GM12878 (cell line): ENCODE measurements at regions not wholly inside any gene's neighbourhood (a gene's known extent, or its start where the extent isn't known, plus 50 kb on each side); places are given as distances from the start of the nearest gene placed in this dataset.

ENCODE experiments used
- CBFB ChIP-seq: IDR thresholded peaks from 2 replicates; pipeline ENCODE4 v1.6.1; 2016; ENCODE audit warnings: antibody characterized with exemption, low read depth
- HDAC2 ChIP-seq: fragments of 200-600 bp; sonication (generic); IDR thresholded peaks from 2 replicates; pipeline ENCODE4 v1.6.1; 2017
- IRF5 ChIP-seq: fragments of 450-650 bp; IDR thresholded peaks from 2 replicates; pipeline ENCODE4 v1.6.1; 2017; ENCODE audit warnings: borderline replicate concordance
- JUND ChIP-seq: IDR thresholded peaks from 2 replicates; pipeline ENCODE4 v1.6.1; 2012; ENCODE audit warnings: low read depth, mild to moderate bottlenecking, low read length, improper control_type of control experiment, moderate library complexity
- NFYB ChIP-seq: IDR thresholded peaks from 2 replicates; pipeline ENCODE4 v1.6.1; 2011; ENCODE audit warnings: low read depth, mild to moderate bottlenecking, low read length, improper control_type of control experiment, moderate library complexity; ENCODE audit not compliant: insufficient read depth
- POLR2AphosphoS5 ChIP-seq: IDR thresholded peaks from 2 replicates; pipeline ENCODE4 v1.6.1; 2011; ENCODE audit warnings: mild to moderate bottlenecking, low read length, inconsistent platforms
- RBBP5 ChIP-seq: fragments of 200-600 bp; sonication (generic); conservative IDR thresholded peaks from 2 replicates; pipeline ENCODE4 v1.6.1; 2016
- SP1 ChIP-seq: IDR thresholded peaks from one replicate; pipeline ENCODE4 v1.6.1; 2011; ENCODE audit warnings: low read depth, low read length
- ZBTB33 ChIP-seq: fragments of 450-650 bp; IDR thresholded peaks from 2 replicates; pipeline ENCODE4 v1.6.1; 2017; ENCODE audit warnings: mild to moderate bottlenecking
- TF ChIP-seq, protein P1 (sequence below): IDR thresholded peaks from 2 replicates; pipeline ENCODE4 v1.6.1; 2011; ENCODE audit warnings: borderline replicate concordance, low read depth, mild to moderate bottlenecking, moderate library complexity, mixed read lengths, low read length; ENCODE audit not compliant: insufficient read depth; ENCODE audit errors: extremely low read length
- TF ChIP-seq, protein P2 (sequence below): IDR thresholded peaks from 2 replicates; pipeline ENCODE4 v1.6.1; 2012; ENCODE audit warnings: mild to moderate bottlenecking, low read depth, low read length
- TF ChIP-seq, protein P3 (sequence below), 3 experiments: IDR thresholded peaks in 2 of 3; conservative IDR thresholded peaks in 1 of 3; 2 replicates each; pipeline ENCODE4 v1.5.1; 2011; ENCODE audit warnings: low read depth in 3 of 3, low read length in 3 of 3, mild to moderate bottlenecking in 3 of 3, control low read depth in 2 of 3, moderate library complexity in 2 of 3, inconsistent platforms in 1 of 3, mixed read lengths in 1 of 3; ENCODE audit not compliant: control insufficient read depth in 2 of 3, insufficient read depth in 1 of 3; ENCODE audit errors: extremely low read depth in 1 of 3

- TF ChIP-seq SP1, result no peak
- TF ChIP-seq HDAC2, result no peak
- TF ChIP-seq, protein P1, sequence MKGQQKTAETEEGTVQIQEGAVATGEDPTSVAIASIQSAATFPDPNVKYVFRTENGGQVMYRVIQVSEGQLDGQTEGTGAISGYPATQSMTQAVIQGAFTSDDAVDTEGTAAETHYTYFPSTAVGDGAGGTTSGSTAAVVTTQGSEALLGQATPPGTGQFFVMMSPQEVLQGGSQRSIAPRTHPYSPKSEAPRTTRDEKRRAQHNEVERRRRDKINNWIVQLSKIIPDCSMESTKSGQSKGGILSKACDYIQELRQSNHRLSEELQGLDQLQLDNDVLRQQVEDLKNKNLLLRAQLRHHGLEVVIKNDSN, result no peak
- TF ChIP-seq NFYB, result no peak
- no peak for TF ChIP-seq CBFB
- TF ChIP-seq, protein P2, sequence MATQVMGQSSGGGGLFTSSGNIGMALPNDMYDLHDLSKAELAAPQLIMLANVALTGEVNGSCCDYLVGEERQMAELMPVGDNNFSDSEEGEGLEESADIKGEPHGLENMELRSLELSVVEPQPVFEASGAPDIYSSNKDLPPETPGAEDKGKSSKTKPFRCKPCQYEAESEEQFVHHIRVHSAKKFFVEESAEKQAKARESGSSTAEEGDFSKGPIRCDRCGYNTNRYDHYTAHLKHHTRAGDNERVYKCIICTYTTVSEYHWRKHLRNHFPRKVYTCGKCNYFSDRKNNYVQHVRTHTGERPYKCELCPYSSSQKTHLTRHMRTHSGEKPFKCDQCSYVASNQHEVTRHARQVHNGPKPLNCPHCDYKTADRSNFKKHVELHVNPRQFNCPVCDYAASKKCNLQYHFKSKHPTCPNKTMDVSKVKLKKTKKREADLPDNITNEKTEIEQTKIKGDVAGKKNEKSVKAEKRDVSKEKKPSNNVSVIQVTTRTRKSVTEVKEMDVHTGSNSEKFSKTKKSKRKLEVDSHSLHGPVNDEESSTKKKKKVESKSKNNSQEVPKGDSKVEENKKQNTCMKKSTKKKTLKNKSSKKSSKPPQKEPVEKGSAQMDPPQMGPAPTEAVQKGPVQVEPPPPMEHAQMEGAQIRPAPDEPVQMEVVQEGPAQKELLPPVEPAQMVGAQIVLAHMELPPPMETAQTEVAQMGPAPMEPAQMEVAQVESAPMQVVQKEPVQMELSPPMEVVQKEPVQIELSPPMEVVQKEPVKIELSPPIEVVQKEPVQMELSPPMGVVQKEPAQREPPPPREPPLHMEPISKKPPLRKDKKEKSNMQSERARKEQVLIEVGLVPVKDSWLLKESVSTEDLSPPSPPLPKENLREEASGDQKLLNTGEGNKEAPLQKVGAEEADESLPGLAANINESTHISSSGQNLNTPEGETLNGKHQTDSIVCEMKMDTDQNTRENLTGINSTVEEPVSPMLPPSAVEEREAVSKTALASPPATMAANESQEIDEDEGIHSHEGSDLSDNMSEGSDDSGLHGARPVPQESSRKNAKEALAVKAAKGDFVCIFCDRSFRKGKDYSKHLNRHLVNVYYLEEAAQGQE, result no peak
- TF ChIP-seq, protein P3, sequence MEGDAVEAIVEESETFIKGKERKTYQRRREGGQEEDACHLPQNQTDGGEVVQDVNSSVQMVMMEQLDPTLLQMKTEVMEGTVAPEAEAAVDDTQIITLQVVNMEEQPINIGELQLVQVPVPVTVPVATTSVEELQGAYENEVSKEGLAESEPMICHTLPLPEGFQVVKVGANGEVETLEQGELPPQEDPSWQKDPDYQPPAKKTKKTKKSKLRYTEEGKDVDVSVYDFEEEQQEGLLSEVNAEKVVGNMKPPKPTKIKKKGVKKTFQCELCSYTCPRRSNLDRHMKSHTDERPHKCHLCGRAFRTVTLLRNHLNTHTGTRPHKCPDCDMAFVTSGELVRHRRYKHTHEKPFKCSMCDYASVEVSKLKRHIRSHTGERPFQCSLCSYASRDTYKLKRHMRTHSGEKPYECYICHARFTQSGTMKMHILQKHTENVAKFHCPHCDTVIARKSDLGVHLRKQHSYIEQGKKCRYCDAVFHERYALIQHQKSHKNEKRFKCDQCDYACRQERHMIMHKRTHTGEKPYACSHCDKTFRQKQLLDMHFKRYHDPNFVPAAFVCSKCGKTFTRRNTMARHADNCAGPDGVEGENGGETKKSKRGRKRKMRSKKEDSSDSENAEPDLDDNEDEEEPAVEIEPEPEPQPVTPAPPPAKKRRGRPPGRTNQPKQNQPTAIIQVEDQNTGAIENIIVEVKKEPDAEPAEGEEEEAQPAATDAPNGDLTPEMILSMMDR (IDR thresholded peaks at IDR 0.05 in 2 of 3, conservative IDR thresholded peaks at IDR 0.05 in 1 of 3; ENCODE audit: control insufficient read depth in 2 of 3, extremely low read depth in 1 of 3, insufficient read depth in 1 of 3, low read depth in 3 of 3, low read length in 3 of 3), result no peak
- no peak for TF ChIP-seq JUND
- TF ChIP-seq IRF5, result no peak
- TF ChIP-seq POLR2AphosphoS5, result no peak
- TF ChIP-seq ZBTB33, result no peak
- no peak for TF ChIP-seq RBBP5
Observed at GRCh38 chr9:94504358-94504757, 50.5 kb upstream of the PCAT7 start.
